HG03378 (cell line): ENCODE measurements at regions not wholly inside any gene's neighbourhood (a gene's known extent, or its start where the extent isn't known, plus 50 kb on each side); places are given as distances from the start of the nearest gene placed in this dataset.
"Not testable (repeated sequence)": the region's sequence is repeated elsewhere in the genome, so short reads cannot be mapped to it uniquely, and the experiment has no call there.

Experiments used
- ATAC-seq: cut with Tn5 transposase; IDR thresholded peaks from one replicate; pipeline ENCODE4 v1.9.1; 2021; ENCODE audit warnings: mild to moderate bottlenecking, moderate library complexity; ENCODE audit not compliant: unreplicated experiment

GRCh38 chr14:27528328-27528727 is 930.5 kb upstream of the NOVA1 start:
- no peak for ATAC-seq

- no peak for ATAC-seq
Measured at GRCh38 chr14:27536748-27537147, 938.9 kb upstream of the NOVA1 start.

GRCh38 chr14:27546111-27546510 is 948.3 kb upstream of the NOVA1 start:
- no peak for ATAC-seq

- ATAC-seq: no peak
Measured at GRCh38 chr14:27553790-27554189, 956.0 kb upstream of the NOVA1 start.

- ATAC-seq: no peak
Measured at GRCh38 chr14:27557445-27557844, 959.6 kb upstream of the NOVA1 start.

GRCh38 chr14:27559848-27560247 is 962.0 kb upstream of the NOVA1 start:
- ATAC-seq: no peak

GRCh38 chr14:27566843-27567382 is 969.1 kb upstream of the NOVA1 start:
- ATAC-seq: no peak

- ATAC-seq: no peak
Measured at GRCh38 chr14:27573018-27573417, 975.2 kb upstream of the NOVA1 start.

GRCh38 chr14:27587103-27587502 is 989.3 kb upstream of the NOVA1 start:
- ATAC-seq: no peak

- no peak for ATAC-seq
Measured at GRCh38 chr14:27605282-27605681, 1007.4 kb upstream of the NOVA1 start.

GRCh38 chr14:27608377-27608776 is 1010.5 kb upstream of the NOVA1 start:
- ATAC-seq: no peak

- ATAC-seq: no peak
Measured at GRCh38 chr14:27612121-27612520, 1014.3 kb upstream of the NOVA1 start.

- no peak for ATAC-seq
Measured at GRCh38 chr14:27613102-27613501, 1015.3 kb upstream of the NOVA1 start.

GRCh38 chr14:27623782-27624181 is 1025.9 kb upstream of the NOVA1 start:
- no peak for ATAC-seq

- ATAC-seq: no peak
Measured at GRCh38 chr14:27634056-27634970, 1036.5 kb upstream of the NOVA1 start.

- ATAC-seq: not testable (repeated sequence)
Measured at GRCh38 chr14:27640688-27641087, 1042.9 kb upstream of the NOVA1 start.

- ATAC-seq: no peak
Measured at GRCh38 chr14:27642251-27642866, 1044.5 kb upstream of the NOVA1 start.

- ATAC-seq: no peak
Measured at GRCh38 chr14:27660683-27661082, 1062.8 kb upstream of the NOVA1 start.

GRCh38 chr14:27668531-27668930 is 1070.7 kb upstream of the NOVA1 start:
- no peak for ATAC-seq

GRCh38 chr14:27672047-27672446 is 1074.2 kb upstream of the NOVA1 start:
- no peak for ATAC-seq

- not testable (repeated sequence) for ATAC-seq
Measured at GRCh38 chr14:27672811-27673737, 1075.2 kb upstream of the NOVA1 start.
